ENCODE measurements at regions not wholly inside any gene's neighbourhood (a gene's known extent, or its start where the extent isn't known, plus 50 kb on each side); places are given as distances from the start of the nearest gene placed in this dataset.
"Not testable (repeated sequence)": the region's sequence is repeated elsewhere in the genome, so short reads cannot be mapped to it uniquely, and the experiment has no call there.

DNA sequence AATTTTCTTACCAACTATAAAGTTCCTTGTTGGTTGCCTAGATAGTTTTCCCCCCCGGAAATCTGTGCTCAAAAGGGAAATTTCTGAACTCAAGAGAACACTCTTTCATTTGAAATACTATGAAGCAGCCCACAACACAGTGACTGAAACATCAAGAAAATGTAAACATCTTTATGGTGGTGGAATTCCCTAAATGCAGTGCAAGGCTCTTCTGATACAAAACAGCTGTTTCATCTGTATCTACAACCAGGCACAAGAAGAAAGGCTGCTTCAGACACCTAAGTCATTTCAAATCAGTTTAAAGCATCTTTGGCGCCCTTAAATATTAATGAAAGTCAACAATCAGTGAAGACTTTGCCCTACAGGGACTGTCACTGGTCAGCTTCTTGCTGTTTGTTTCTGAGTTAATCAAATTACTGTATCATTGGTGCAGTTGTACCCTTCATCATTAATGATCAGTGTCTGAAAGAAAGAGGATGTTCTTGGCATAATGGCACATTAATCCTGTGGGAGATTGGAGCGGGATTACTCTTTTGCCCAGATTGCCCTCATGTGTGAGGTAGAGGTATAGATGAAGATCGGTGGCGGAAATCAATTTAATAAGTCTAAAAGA is 947.0 kb downstream of the NR2F1-AS1 start:
- no peak overlapping the region for H3K4me3 ChIP-seq (ENCODE audit: low read depth, low read length)
- no peak for TF ChIP-seq CTCF (IDR thresholded peaks at IDR 0.05; ENCODE audit: low read depth, low read length)

- H3K4me3 ChIP-seq (ENCODE audit: low read depth, low read length), result no peak overlapping the region
- no peak for TF ChIP-seq CTCF (IDR thresholded peaks at IDR 0.05; ENCODE audit: low read depth, low read length)
Measured at GRCh38 chr5:92633176-92633575, 947.8 kb downstream of the NR2F1-AS1 start.

- H3K4me3 ChIP-seq (ENCODE audit: low read depth, low read length), result not testable (repeated sequence)
Measured at GRCh38 chr5:92631237-92631701, 949.8 kb downstream of the NR2F1-AS1 start.

- no peak for TF ChIP-seq CTCF (IDR thresholded peaks at IDR 0.05; ENCODE audit: low read depth, low read length)
Measured at GRCh38 chr5:92629574-92629973, 951.4 kb downstream of the NR2F1-AS1 start.

DNA sequence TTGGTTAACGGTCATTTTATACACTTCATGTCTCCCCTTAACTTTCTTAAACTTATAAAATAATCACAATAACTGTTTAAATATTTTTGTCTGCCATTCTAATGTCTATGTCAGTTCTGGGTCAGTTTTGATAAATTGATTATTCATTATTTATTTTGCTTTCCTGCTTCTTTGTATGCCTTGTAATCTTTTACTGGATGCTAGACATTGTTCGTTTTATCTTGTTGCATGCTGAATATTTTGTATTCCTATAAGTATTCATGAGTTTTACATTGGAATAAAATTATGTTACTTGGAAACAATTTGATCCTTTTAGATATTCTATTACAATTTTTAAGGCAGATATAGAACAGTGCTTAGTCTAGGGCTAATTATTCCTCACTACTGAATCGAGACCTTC is 952.0 kb downstream of the NR2F1-AS1 start:
- no peak for TF ChIP-seq CTCF (IDR thresholded peaks at IDR 0.05; ENCODE audit: low read depth, low read length)
- no peak overlapping the region for H3K4me3 ChIP-seq (ENCODE audit: low read depth, low read length)

More at GRCh38 chr5:92629574-92629973, 951.4 kb downstream of the NR2F1-AS1 start:
- H3K4me3 ChIP-seq (ENCODE audit: low read depth, low read length), result no peak overlapping the region

DNA sequence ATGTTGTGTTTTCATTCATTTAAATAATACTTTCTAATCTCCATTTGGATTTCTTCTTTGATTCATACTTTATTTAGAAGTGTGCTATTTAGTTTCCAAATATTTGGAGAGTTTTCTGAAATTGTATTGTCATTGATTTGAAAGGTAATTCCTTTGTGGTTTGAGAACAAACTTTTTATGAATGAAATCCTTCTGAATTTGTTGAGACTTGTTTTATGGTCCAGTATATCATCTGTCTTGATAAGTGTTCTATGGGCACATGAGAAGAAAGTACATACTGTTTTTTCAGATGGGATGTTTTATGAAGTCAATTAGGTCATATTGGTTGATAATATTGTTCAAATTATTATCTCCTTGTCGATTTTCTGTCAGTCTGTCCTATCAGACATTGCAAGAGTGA is 953.8 kb downstream of the NR2F1-AS1 start:
- H3K4me3 ChIP-seq (ENCODE audit: low read depth, low read length), result no peak overlapping the region
- TF ChIP-seq CTCF (IDR thresholded peaks at IDR 0.05; ENCODE audit: low read depth, low read length), result no peak

DNA sequence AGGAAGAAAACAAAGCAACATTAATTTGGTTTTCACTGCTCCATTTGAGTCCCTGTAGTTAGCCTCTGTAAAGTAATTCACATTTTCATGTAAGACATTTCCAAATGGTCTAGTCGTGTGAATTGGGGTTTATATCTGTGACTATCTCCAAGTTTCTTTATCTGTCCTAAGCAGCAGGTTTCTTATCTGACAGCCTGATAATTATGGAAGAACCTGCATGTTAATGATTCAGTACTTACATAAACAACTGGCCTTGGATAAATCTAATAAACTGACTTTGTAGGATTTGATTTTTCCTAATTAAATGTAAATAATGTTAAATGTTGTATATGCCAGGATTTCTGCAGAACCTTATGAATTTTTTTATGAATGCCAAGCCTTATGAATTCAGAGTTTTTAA is 964.9 kb downstream of the NR2F1-AS1 start:
- TF ChIP-seq CTCF (IDR thresholded peaks at IDR 0.05; ENCODE audit: low read depth, low read length), result no peak

DNA sequence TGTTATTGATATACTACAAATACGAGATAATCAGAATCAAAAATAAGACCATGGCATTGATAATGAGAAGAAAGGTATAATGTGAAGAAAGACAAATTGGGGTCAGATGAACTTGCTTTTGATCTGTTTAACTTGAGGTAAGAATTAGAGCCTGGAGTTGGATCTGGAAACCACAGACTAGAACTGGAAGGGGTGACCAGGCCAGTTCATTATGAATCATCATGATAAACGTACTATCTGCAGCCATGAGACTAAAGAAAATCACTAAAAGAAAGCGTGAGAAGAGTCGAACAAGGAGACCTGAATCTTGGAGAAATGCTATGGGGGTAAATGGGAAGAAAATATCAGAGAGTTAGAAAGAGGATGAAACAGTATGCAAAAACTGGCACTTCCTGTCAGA is 967.5 kb downstream of the NR2F1-AS1 start:
- no peak for TF ChIP-seq CTCF (IDR thresholded peaks at IDR 0.05; ENCODE audit: low read depth, low read length)
- no peak overlapping the region for H3K4me3 ChIP-seq (ENCODE audit: low read depth, low read length)

More for the DNA sequence above, 964.9 kb downstream of the NR2F1-AS1 start:
- H3K4me3 ChIP-seq (ENCODE audit: low read depth, low read length), result no peak overlapping the region

DNA sequence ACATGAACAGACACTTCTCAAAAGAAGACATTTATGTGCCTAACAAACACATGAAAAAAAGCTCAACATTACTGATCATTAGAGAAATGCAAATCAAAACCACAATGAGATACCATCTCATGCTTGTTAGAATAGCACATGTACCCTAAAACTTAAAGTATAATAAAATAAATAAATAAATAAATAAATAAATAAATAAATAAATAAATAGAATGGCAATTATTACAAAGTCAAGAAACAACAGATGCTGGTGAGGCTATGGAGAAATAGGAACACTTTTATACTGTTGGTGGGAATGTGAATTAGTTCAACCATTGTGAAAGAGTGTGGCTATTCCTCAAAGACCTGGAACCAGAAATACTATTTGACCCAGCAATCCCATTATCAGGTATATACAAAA is 970.6 kb downstream of the NR2F1-AS1 start:
- not testable (repeated sequence) for H3K4me3 ChIP-seq (ENCODE audit: low read depth, low read length)

All from WI38 (cell line).